Fibroblast of villous mesenchyme (primary cell): ENCODE measurements at regions not wholly inside any gene's neighbourhood (a gene's known extent, or its start where the extent isn't known, plus 50 kb on each side); places are given as distances from the start of the nearest gene placed in this dataset.
"Not testable (repeated sequence)": the region's sequence is repeated elsewhere in the genome, so short reads cannot be mapped to it uniquely, and the experiment has no call there.

ENCODE experiments used
- DNase-seq: peaks from one replicate; pipeline ENCODE4 v3.0.0-alpha.2; 2010; ENCODE audit warnings: low read depth
- H3K4me3 ChIP-seq: 2 replicates; pipeline ENCODE4 v1.5.1; 2011; ENCODE audit warnings: low read depth, mild to moderate bottlenecking, low read length
- CTCF ChIP-seq: IDR thresholded peaks from 2 replicates; pipeline ENCODE4 v1.5.1; 2012; ENCODE audit warnings: low read depth, mild to moderate bottlenecking, low read length; ENCODE audit not compliant: insufficient read depth

GRCh38 chr14:84937449-84937848 is 592.5 kb upstream of the FLRT2 start:
- DNase-seq = no peak
- TF ChIP-seq CTCF = no peak
- H3K4me3 ChIP-seq = no peak overlapping the region

GRCh38 chr14:84944901-84945300 is 585.0 kb upstream of the FLRT2 start:
- not testable (repeated sequence) for H3K4me3 ChIP-seq, DNase-seq

DNA sequence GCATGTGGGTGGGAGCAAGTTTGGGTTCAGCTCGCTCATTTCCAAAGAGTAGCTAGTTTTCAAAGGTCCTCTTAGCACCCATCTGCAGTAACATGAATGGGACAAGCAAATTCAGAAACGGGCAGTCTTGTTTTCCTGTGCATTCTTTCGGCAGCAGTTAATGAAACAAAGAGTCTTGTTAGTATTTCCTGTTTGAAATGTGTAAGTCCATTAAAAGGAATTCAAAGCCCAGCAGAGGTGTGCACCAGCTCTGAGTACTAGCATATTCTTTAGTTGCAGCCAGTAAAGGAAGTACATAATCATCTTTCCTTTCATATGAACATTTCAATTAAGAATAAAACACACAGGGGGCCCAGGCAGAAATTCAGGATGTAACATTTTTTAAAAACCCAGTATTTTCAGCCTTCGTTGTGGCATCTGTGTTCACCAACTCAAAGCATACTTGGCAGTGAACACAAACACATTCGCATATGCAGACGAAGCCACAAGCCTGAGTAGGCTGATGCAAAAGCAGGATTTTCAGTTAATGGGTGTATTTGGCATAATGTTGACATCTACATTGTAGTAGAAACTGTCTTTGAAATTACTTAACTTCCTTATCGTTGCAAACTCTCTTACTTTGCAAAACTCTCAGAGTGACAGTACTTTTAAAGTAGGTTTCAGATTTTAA is 570.0 kb upstream of the FLRT2 start:
- no peak for TF ChIP-seq CTCF
- no peak overlapping the region for H3K4me3 ChIP-seq
- DNase-seq = no peak

DNA sequence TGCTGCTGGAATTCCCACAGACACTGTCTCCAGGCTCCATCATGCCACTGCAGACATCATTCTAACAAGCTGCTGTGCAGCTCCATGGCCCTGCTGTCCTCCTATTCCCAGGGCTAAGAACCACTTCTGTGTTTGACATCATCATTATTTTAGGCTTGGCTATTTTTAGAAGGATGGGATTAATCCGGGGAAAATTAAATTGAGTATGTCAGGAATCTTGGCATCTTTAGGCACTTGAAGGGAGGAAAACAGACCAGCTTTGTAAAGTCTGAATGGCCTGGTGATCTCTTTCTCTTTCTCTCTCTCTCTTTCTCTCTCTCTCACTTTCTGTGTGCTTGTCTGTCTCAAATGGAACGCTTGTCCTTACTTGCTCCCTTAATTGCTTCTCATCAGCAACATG is 568.3 kb upstream of the FLRT2 start:
- no peak for DNase-seq
- H3K4me3 ChIP-seq = no peak overlapping the region
- TF ChIP-seq CTCF = no peak

DNA sequence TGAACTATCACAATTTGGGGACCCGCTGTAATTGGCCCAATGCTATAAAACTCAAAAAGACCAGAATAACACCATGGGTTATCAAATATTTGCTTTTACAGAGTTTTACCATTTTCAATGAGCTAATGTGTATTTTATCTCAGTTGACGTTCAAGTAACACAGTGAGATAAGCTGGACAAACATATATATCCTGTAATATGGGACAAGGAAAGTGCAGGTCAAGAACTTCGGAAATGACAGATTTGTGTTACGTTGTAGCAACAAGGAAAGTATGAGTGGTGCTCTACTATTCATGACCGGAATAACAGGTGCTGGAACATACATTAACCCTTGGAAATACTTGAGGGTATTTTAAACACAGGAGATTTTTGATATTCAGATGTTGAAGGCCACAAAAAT is 566.4 kb upstream of the FLRT2 start:
- TF ChIP-seq CTCF = no peak
- H3K4me3 ChIP-seq = no peak overlapping the region
- no peak for DNase-seq

DNA sequence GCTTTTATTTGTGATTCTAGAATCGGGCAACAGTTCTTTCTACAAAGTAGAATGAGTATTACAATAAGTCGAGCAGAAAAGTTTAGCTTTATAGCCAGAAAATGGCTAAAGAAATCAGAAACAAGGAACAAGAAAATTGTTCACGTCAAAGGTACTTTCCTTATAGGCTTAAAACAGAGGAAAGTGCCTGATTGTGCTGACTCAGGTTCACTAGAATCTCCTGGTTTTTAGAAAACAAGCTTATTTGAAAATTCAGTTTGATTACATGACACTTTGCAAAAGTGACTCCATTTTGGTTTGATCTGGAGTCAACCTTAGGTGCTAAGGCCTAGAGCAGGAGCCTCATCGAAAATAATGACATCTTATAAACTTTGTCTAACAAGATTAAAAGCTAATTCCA is 564.7 kb upstream of the FLRT2 start:
- no peak for TF ChIP-seq CTCF
- no peak overlapping the region for H3K4me3 ChIP-seq
- DNase-seq = no peak

DNA sequence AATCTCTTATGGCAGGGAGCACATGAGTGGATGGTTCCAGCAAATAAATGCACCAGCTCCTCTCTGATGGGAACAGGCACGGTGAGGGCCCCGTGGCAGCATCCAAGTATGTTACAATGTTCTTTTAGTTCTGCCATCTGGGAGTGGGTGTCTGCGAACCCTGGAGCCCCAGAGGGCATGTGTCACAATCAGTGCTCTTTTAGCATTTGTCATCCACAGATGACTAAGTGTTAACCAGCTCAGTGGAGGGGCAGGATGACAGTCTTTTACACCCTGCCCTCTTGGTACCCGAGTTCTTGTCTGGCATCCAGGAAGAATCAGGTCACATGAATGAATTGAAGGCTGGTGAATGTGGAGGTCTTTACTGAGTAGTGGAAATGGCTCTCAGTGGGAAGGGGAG is 560.4 kb upstream of the FLRT2 start:
- no peak for TF ChIP-seq CTCF
- no peak for DNase-seq
- no peak overlapping the region for H3K4me3 ChIP-seq
